ENCODE measurements at regions not wholly inside any gene's neighbourhood (a gene's known extent, or its start where the extent isn't known, plus 50 kb on each side); places are given as distances from the start of the nearest gene placed in this dataset.

DNA sequence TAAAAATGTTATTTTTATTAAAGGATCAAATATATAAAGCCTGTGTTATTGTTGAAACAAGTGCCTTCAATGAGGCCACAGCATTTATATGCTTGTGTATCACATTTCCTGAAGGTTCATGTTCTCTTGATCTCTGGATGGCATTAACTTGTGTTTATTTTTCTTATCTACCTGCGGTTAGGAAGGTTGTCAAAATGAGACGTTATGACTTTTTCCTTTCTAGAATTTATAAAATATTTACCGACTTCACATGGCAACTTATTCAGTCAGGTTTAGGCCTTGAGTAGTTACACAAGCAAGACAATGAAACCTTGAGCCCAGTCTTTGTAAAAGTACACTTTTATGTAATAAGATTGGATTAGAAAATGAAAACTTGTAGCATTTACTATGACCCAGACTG lies 196.4 kb upstream of the ACVR2A start:
- intact Hi-C loops (cut with DNase I; ENCODE audit: low total_unique reads), result no loop called here
- no peak for DNase-seq (ENCODE audit: low spot score in 2 of 2)
- Histone ChIP-seq H3K27ac (no peak overlapping the region), H3K36me3 (no peaks in the 10 kb centered on the region), H3K4me3 (no peak overlapping the region), H3K4me1 (no peaks in the 10 kb centered on the region), H3K9me3 (no peaks in the 10 kb centered on the region), H3K27me3 (no peaks in the 10 kb centered on the region)
- no peak for TF ChIP-seq POLR2A (IDR thresholded peaks at IDR 0.05)

DNA sequence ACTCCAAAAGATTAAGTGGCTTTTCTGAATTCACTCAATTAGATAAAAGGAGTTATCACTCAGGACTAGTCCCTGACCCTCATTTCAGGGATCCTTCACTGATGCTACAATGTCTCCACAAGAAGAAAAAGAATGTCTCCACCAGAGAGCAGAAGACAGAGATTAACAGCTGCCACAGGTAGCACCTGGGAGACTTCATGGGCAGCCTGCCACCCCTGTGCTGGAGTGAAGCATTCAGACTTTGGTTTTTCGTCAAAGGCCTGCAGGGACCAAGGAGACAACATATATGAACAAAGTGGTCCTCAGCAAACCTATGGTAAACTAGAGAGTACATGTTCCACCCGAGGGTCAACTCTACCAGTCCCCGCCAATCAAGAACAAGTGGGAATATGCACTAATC lies 197.0 kb upstream of the ACVR2A start:
- no peak overlapping the region for H3K27ac ChIP-seq
- H3K4me1 ChIP-seq, result no peaks in the 10 kb centered on the region
- no peak for DNase-seq (ENCODE audit: low spot score in 2 of 2)
- no peaks in the 10 kb centered on the region for H3K36me3 ChIP-seq
- TF ChIP-seq POLR2A (IDR thresholded peaks at IDR 0.05) (no peak), POLR2AphosphoS5 (IDR thresholded peaks at IDR 0.05) (no peak)
- TF ChIP-seq, protein P1, sequence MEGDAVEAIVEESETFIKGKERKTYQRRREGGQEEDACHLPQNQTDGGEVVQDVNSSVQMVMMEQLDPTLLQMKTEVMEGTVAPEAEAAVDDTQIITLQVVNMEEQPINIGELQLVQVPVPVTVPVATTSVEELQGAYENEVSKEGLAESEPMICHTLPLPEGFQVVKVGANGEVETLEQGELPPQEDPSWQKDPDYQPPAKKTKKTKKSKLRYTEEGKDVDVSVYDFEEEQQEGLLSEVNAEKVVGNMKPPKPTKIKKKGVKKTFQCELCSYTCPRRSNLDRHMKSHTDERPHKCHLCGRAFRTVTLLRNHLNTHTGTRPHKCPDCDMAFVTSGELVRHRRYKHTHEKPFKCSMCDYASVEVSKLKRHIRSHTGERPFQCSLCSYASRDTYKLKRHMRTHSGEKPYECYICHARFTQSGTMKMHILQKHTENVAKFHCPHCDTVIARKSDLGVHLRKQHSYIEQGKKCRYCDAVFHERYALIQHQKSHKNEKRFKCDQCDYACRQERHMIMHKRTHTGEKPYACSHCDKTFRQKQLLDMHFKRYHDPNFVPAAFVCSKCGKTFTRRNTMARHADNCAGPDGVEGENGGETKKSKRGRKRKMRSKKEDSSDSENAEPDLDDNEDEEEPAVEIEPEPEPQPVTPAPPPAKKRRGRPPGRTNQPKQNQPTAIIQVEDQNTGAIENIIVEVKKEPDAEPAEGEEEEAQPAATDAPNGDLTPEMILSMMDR (IDR thresholded peaks at IDR 0.05), result no peak
- intact Hi-C loops (cut with DNase I; ENCODE audit: low total_unique reads), result no loop called here
- no peak overlapping the region for H3K4me3 ChIP-seq
- no peaks in the 10 kb centered on the region for H3K9me3 ChIP-seq
- no peaks in the 10 kb centered on the region for H3K27me3 ChIP-seq

DNA sequence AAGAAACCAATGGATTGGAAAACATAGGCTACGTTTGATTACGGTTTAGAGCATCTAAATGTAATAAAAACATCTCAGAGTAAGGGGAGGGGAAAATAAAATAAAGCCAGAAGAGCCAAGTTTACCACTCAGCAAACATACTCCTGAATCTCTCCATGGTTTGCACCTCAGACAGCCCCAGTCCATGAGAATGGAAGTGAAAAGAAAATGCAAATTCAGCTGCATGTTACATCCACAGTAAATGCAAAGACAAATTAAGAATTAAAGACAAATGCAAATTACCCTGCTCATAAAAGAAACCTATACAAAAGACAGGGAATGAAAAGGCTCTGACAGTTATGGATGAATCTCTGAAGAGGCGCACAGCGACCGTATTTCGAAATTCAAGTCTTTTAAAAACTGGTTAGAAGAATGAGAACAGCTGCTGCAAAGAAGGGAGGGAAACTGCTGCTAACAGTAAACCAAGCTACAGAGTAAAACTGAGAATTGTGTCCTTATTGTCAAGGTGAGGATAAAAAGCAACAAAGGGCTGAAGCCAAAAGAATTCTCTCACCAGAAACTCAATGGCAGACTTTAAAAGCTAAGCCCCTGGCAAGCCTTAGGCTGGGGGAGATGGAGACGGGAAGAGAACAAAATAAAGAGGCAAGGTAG lies 197.9 kb upstream of the ACVR2A start:
- no peak overlapping the region for H3K4me3 ChIP-seq
- no peak overlapping the region for H3K27ac ChIP-seq
- intact Hi-C loops (cut with DNase I; ENCODE audit: low total_unique reads), result no loop called here
- TF ChIP-seq POLR2AphosphoS5 (IDR thresholded peaks at IDR 0.05) (no peak), POLR2A (IDR thresholded peaks at IDR 0.05) (no peak)
- TF ChIP-seq, protein P1 (IDR thresholded peaks at IDR 0.05), result no peak
- no peak for DNase-seq (ENCODE audit: low spot score in 2 of 2)
- no peaks in the 10 kb centered on the region for H3K4me1 ChIP-seq
- no peaks in the 10 kb centered on the region for H3K36me3 ChIP-seq
- H3K27me3 ChIP-seq, result no peaks in the 10 kb centered on the region
- H3K9me3 ChIP-seq, result no peaks in the 10 kb centered on the region

DNA sequence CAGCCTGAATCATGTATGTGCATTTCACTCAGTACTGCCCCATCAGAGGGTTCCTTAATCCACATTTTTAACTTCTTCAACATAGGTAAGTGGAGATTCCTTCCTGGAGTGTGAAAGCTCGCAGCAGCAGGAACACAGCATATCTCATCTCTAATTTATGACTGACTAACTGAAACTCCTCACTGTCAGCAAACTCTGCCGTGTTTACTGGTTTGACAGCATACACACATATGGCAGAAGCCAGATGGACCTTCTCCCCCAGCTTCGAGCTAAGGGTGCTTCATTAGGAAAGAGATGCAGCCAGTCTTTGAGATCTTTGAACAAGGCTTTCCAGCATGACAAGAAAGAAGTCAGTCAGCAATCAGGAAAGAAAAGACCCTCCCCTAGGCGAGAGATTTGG lies 200.3 kb upstream of the ACVR2A start:
- no peak for DNase-seq (ENCODE audit: low spot score in 2 of 2)
- Histone ChIP-seq H3K9me3 (no peaks in the 10 kb centered on the region), H3K4me1 (no peaks in the 10 kb centered on the region), H3K27ac (no peak overlapping the region), H3K36me3 (no peaks in the 10 kb centered on the region), H3K27me3 (no peaks in the 10 kb centered on the region), H3K4me3 (no peak overlapping the region)
- intact Hi-C loops (cut with DNase I; ENCODE audit: low total_unique reads), result no loop called here
- TF ChIP-seq POLR2AphosphoS5 (IDR thresholded peaks at IDR 0.05) (no peak), POLR2A (IDR thresholded peaks at IDR 0.05) (no peak)
- TF ChIP-seq, protein P1 (IDR thresholded peaks at IDR 0.05), result no peak

DNA sequence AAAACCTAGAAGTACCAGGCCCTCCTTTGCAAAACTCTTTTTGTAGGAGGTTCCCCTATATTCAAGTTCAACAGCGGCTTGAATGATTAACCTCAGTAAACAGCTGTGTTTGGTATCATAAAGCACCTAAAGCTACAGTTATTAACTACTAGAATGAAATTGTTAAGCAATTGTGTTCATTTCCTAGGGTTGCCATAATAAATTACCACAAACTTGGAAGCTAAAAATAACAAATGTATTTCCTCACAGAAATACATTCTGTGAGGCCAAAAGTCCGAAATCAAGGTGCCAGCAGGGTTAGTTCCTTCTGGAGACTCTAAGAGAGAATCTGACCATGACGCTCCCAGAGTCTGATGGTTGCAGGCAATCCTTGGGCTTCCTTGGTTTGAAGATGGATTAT lies 202.1 kb upstream of the ACVR2A start:
- no peak for TF ChIP-seq POLR2AphosphoS5 (IDR thresholded peaks at IDR 0.05)
- no peak for TF ChIP-seq POLR2A (IDR thresholded peaks at IDR 0.05)
- TF ChIP-seq, protein P1 (IDR thresholded peaks at IDR 0.05), result no peak
- Histone ChIP-seq H3K4me3 (no peak overlapping the region), H3K9me3 (no peaks in the 10 kb centered on the region), H3K4me1 (no peaks in the 10 kb centered on the region), H3K36me3 (no peaks in the 10 kb centered on the region), H3K27ac (no peak overlapping the region), H3K27me3 (no peaks in the 10 kb centered on the region)
- intact Hi-C loops (cut with DNase I; ENCODE audit: low total_unique reads), result no loop called here
- no peak for DNase-seq (ENCODE audit: low spot score in 2 of 2)

DNA sequence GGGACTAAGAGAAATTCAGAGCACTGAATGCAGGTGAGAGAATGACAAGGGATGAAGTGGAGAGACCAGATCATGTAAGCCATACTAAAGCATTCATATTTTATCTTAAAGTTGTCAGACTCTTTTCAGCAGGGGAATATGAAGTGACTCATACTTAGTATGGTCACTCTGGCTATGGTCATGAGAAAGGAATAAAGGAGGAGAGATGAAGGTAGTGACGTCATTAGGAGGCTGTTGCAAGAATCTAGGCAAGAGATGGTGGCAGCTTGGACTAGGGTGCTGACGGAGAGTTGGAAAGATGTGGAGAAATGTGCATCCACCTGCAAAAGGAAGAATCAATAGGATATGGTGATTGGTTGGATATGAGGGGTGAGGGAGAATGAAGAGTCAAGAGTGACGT lies 203.2 kb upstream of the ACVR2A start:
- Histone ChIP-seq H3K4me3 (no peak overlapping the region), H3K4me1 (no peaks in the 10 kb centered on the region), H3K27ac (no peak overlapping the region), H3K27me3 (no peaks in the 10 kb centered on the region), H3K9me3 (no peaks in the 10 kb centered on the region), H3K36me3 (no peaks in the 10 kb centered on the region)
- intact Hi-C loops (cut with DNase I; ENCODE audit: low total_unique reads), result loop anchor here (1.0 kb wide), 1 partner anchor 20 kb away; no protein-coding TSS in a partner anchor
- no peak for DNase-seq (ENCODE audit: low spot score in 2 of 2)
- TF ChIP-seq, protein P1 (IDR thresholded peaks at IDR 0.05), result no peak
- TF ChIP-seq POLR2A (IDR thresholded peaks at IDR 0.05) (no peak), POLR2AphosphoS5 (IDR thresholded peaks at IDR 0.05) (no peak)
